ENCODE measurements at regions not wholly inside any gene's neighbourhood (a gene's known extent, or its start where the extent isn't known, plus 50 kb on each side); places are given as distances from the start of the nearest gene placed in this dataset.

- DNase-seq (ENCODE audit: low spot score): no peak
- H3K27me3 ChIP-seq (ENCODE audit: control insufficient read depth in 4 of 4, insufficient read depth in 4 of 4, low read length in 3 of 4): no peaks in the 10 kb centered on the region
- H3K4me3 ChIP-seq (ENCODE audit: low read depth in 1 of 3, low read length in 3 of 3): no peak overlapping the region
- peaks cover 8 to 10% (median 10%) of the 10 kb centered on the region in 4 donors for H3K4me1 ChIP-seq (ENCODE audit: control insufficient read depth in 4 of 4, insufficient read depth in 4 of 4, low read length in 3 of 4)
- H3K9ac ChIP-seq (ENCODE audit: low read depth in 1 of 2, low read length in 2 of 2): no peak overlapping the region
- no peaks in the 10 kb centered on the region for H3K9me3 ChIP-seq (ENCODE audit: control insufficient read depth in 4 of 4, low read length in 3 of 4)
- TF ChIP-seq, protein P1, sequence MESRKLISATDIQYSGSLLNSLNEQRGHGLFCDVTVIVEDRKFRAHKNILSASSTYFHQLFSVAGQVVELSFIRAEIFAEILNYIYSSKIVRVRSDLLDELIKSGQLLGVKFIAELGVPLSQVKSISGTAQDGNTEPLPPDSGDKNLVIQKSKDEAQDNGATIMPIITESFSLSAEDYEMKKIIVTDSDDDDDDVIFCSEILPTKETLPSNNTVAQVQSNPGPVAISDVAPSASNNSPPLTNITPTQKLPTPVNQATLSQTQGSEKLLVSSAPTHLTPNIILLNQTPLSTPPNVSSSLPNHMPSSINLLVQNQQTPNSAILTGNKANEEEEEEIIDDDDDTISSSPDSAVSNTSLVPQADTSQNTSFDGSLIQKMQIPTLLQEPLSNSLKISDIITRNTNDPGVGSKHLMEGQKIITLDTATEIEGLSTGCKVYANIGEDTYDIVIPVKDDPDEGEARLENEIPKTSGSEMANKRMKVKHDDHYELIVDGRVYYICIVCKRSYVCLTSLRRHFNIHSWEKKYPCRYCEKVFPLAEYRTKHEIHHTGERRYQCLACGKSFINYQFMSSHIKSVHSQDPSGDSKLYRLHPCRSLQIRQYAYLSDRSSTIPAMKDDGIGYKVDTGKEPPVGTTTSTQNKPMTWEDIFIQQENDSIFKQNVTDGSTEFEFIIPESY (IDR thresholded peaks at IDR 0.05): no peak
- no peak for TF ChIP-seq FOXA1 (IDR thresholded peaks at IDR 0.05)
- TF ChIP-seq JUND (IDR thresholded peaks at IDR 0.05): peak; percentile 68 to 94
- TF ChIP-seq SP1 (IDR thresholded peaks at IDR 0.05): no peak
- TF ChIP-seq RAD21 (IDR thresholded peaks at IDR 0.05): peak; percentile 13 to 20
- TF ChIP-seq MAX (IDR thresholded peaks at IDR 0.05): no peak
- TF ChIP-seq RXRA (IDR thresholded peaks at IDR 0.05): peak; percentile 35 to 36
- TF ChIP-seq NR2F2 (IDR thresholded peaks at IDR 0.05): no peak
- no peak for TF ChIP-seq YY1 (IDR thresholded peaks at IDR 0.05)
- TF ChIP-seq, protein P2, sequence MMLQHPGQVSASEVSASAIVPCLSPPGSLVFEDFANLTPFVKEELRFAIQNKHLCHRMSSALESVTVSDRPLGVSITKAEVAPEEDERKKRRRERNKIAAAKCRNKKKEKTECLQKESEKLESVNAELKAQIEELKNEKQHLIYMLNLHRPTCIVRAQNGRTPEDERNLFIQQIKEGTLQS (IDR thresholded peaks at IDR 0.05): peak; percentile 98
- no peak for TF ChIP-seq HNF4G (IDR thresholded peaks at IDR 0.05)
- no peak for TF ChIP-seq FOXA2 (IDR thresholded peaks at IDR 0.05)
- TF ChIP-seq EGR1 (IDR thresholded peaks at IDR 0.05; ENCODE audit: low read depth in 2 of 2): no peak
- TF ChIP-seq CTCF (IDR thresholded peaks at IDR 0.05; ENCODE audit: low read depth, low read length, missing input control): no peak
- peak; percentile 33 to 35 for TF ChIP-seq HNF4A (conservative IDR thresholded peaks at IDR 0.05)
- no peak for TF ChIP-seq GABPA (IDR thresholded peaks at IDR 0.05 in 1 of 2, conservative IDR thresholded peaks at IDR 0.05 in 1 of 2)
- no peak for TF ChIP-seq REST (IDR thresholded peaks at IDR 0.05)
- no peak for TF ChIP-seq TAF1 (conservative IDR thresholded peaks at IDR 0.05)
- H3K36me3 ChIP-seq (ENCODE audit: control insufficient read depth in 4 of 4, insufficient read depth in 3 of 4, low read depth in 1 of 4, low read length in 3 of 4): no peaks in the 10 kb centered on the region
- 55% methylated on average over 2 of the region's 2 CpGs for WGBS
- no peak overlapping the region for H3K27ac ChIP-seq (ENCODE audit: low read depth in 1 of 2, low read length in 2 of 2)
Measured at GRCh38 chr7:41006306-41006995, 696.4 kb downstream of the INHBA start.

All from liver (tissue), 8 donors.